H9 (cell line): ENCODE measurements at regions not wholly inside any gene's neighbourhood (a gene's known extent, or its start where the extent isn't known, plus 50 kb on each side); places are given as distances from the start of the nearest gene placed in this dataset.

ENCODE experiments used
- DNase-seq: peaks from one replicate; pipeline ENCODE4 v3.0.0-alpha.2; 2017
- H2AFZ ChIP-seq: one replicate; pipeline ENCODE4 v1.6.1; 2013; ENCODE audit warnings: mild to moderate bottlenecking, low read length, control low read depth, moderate library complexity
- H2AK5ac ChIP-seq: 2 replicates; pipeline ENCODE4 v1.6.1; 2013; ENCODE audit warnings: low read length, control low read depth, mixed read lengths; ENCODE audit not compliant: insufficient read length
- H2BK120ac ChIP-seq: one replicate; pipeline ENCODE4 v1.6.1; 2013; ENCODE audit warnings: low read depth, mild to moderate bottlenecking, low read length, control low read depth, inconsistent platforms; ENCODE audit not compliant: poor library complexity, severe bottlenecking
- H2BK12ac ChIP-seq: 2 replicates; pipeline ENCODE4 v1.6.1; 2013; ENCODE audit warnings: low read length, control low read depth, mixed read lengths, low read depth; ENCODE audit not compliant: insufficient read length
- H2BK15ac ChIP-seq: 2 replicates; pipeline ENCODE4 v1.6.1; 2013; ENCODE audit warnings: low read depth, low read length, control low read depth
- H2BK20ac ChIP-seq: one replicate; pipeline ENCODE4 v1.6.1; 2013; ENCODE audit warnings: low read depth, mild to moderate bottlenecking, low read length, control low read depth, inconsistent platforms; ENCODE audit not compliant: poor library complexity, severe bottlenecking
- H2BK5ac ChIP-seq: 2 replicates; pipeline ENCODE4 v1.6.1; 2013; ENCODE audit warnings: low read length, control low read depth, mixed read lengths; ENCODE audit not compliant: insufficient read length
- H3K14ac ChIP-seq: 2 replicates; pipeline ENCODE4 v1.6.1; 2013; ENCODE audit warnings: low read length, control low read depth; ENCODE audit not compliant: insufficient read depth
- H3K18ac ChIP-seq: 2 replicates; pipeline ENCODE4 v1.6.1; 2013; ENCODE audit warnings: low read depth, mild to moderate bottlenecking, mixed read lengths, low read length, control low read depth; ENCODE audit not compliant: insufficient read length
- H3K23ac ChIP-seq: 2 replicates; pipeline ENCODE4 v1.6.1; 2013; ENCODE audit warnings: low read length, control low read depth, mixed read lengths, low read depth; ENCODE audit not compliant: insufficient read length
- H3K23me2 ChIP-seq: 2 replicates; pipeline ENCODE4 v1.6.1; 2013; ENCODE audit warnings: low read depth, mild to moderate bottlenecking, mixed read lengths, low read length, control low read depth; ENCODE audit not compliant: insufficient read length, poor library complexity, severe bottlenecking
- H3K27ac ChIP-seq: 2 replicates; pipeline ENCODE4 v1.5.1; 2013; ENCODE audit warnings: low read length, control low read depth, mixed read lengths, low read depth; ENCODE audit not compliant: insufficient read length
- H3K27me3 ChIP-seq: 2 replicates; pipeline ENCODE4 v1.6.1; 2013; ENCODE audit warnings: low read length, control low read depth, inconsistent platforms; ENCODE audit not compliant: insufficient read depth
- H3K4ac ChIP-seq: 2 replicates; pipeline ENCODE4 v1.6.1; 2013; ENCODE audit warnings: low read depth, mild to moderate bottlenecking, control low read depth, inconsistent platforms, low read length, moderate library complexity
- H3K4me1 ChIP-seq: 2 replicates; pipeline ENCODE4 v1.6.1; 2013; ENCODE audit warnings: low read length, control low read depth, inconsistent platforms; ENCODE audit not compliant: insufficient read depth
- H3K4me2 ChIP-seq: 2 replicates; pipeline ENCODE4 v1.6.1; 2013; ENCODE audit warnings: low read length, control low read depth, mixed read lengths; ENCODE audit not compliant: insufficient read length, insufficient read depth
- H3K56ac ChIP-seq: 2 replicates; pipeline ENCODE4 v1.6.1; 2013; ENCODE audit warnings: low read depth, mild to moderate bottlenecking, mixed read lengths, low read length, control low read depth; ENCODE audit not compliant: insufficient read length
- H3K79me1 ChIP-seq: 2 replicates; pipeline ENCODE4 v1.6.1; 2013; ENCODE audit warnings: low read depth, mild to moderate bottlenecking, moderate library complexity, low read length, control low read depth, inconsistent platforms; ENCODE audit not compliant: insufficient read depth, poor library complexity, severe bottlenecking
- H3K79me2 ChIP-seq: 2 replicates; pipeline ENCODE4 v1.6.1; 2013; ENCODE audit warnings: low read length, control low read depth, inconsistent platforms; ENCODE audit not compliant: insufficient read depth
- H3K9ac ChIP-seq: 2 replicates; pipeline ENCODE4 v1.6.1; 2013; ENCODE audit warnings: low read length, control low read depth, mixed read lengths; ENCODE audit not compliant: insufficient read length; ENCODE audit errors: extremely low read depth
- H3K9me3 ChIP-seq: one replicate; pipeline ENCODE4 v1.6.1; 2013; ENCODE audit warnings: low read depth, low read length, inconsistent platforms; ENCODE audit not compliant: control insufficient read depth
- H3T11ph ChIP-seq: one replicate; pipeline ENCODE4 v1.6.1; 2013; ENCODE audit warnings: mild to moderate bottlenecking, low read length, control low read depth, inconsistent platforms
- H4K20me1 ChIP-seq: one replicate; pipeline ENCODE4 v1.6.1; 2013; ENCODE audit not compliant: control insufficient read depth, insufficient read length, insufficient read depth
- H4K5ac ChIP-seq: 2 replicates; pipeline ENCODE4 v1.6.1; 2013; ENCODE audit warnings: low read depth, mild to moderate bottlenecking, mixed read lengths, low read length, control low read depth; ENCODE audit not compliant: insufficient read length
- H4K8ac ChIP-seq: replicated peaks from 2 replicates; pipeline ENCODE4 v1.6.1; 2013; ENCODE audit warnings: low read length, control low read depth, mixed read lengths, low read depth; ENCODE audit not compliant: insufficient read length
- H4K91ac ChIP-seq: 2 replicates; pipeline ENCODE4 v1.6.1; 2013; ENCODE audit warnings: low read depth, mild to moderate bottlenecking, moderate library complexity, mixed read lengths, low read length, control low read depth; ENCODE audit not compliant: insufficient read length
- H3K27ac Mint-ChIP-seq, 3 experiments: 2 replicates in 2 of 3; 3 replicates in 1 of 3; pipeline ENCODE4 v1.8.0; 2020 to 2021; ENCODE audit warnings: mixed read lengths in 3 of 3, mild to moderate bottlenecking in 1 of 3, moderate library complexity in 1 of 3
- H3K27me3 Mint-ChIP-seq: 2 replicates; pipeline ENCODE4 v1.8.0; 2021; ENCODE audit warnings: low read depth, mild to moderate bottlenecking, moderate library complexity, mixed read lengths
- H3K36me3 Mint-ChIP-seq, 3 experiments: 2 replicates in 2 of 3; 3 replicates in 1 of 3; pipeline ENCODE4 v1.8.0; 2020 to 2021; ENCODE audit warnings: low read depth in 3 of 3, mixed read lengths in 3 of 3; ENCODE audit not compliant: insufficient read depth in 1 of 3
- H3K4me1 Mint-ChIP-seq, 2 experiments: 2 replicates each; pipeline ENCODE4 v1.8.0; 2020; ENCODE audit warnings: mixed read lengths in 2 of 2
- H3K4me3 Mint-ChIP-seq, 2 experiments: 2 replicates in 1 of 2; 3 replicates in 1 of 2; pipeline ENCODE4 v1.8.0; 2020 to 2021; ENCODE audit warnings: mild to moderate bottlenecking in 2 of 2, mixed read lengths in 2 of 2, moderate library complexity in 1 of 2
- H3K9me3 Mint-ChIP-seq, 2 experiments: 2 replicates in 1 of 2; 3 replicates in 1 of 2; pipeline ENCODE4 v1.8.0; 2020; ENCODE audit warnings: mild to moderate bottlenecking in 2 of 2, mixed read lengths in 2 of 2, moderate library complexity in 1 of 2
- WGBS: extraction: QIAGEN DNeasy Blood & Tissue Kit; methylation state at CpG from one replicate; pipeline ENCODE4 v1.1.7; 2013; ENCODE audit warnings: missing lambda C conversion rate, low lambda C conversion rate, mixed read lengths; ENCODE audit not compliant: insufficient read length; ENCODE audit errors: extremely low coverage; 5-methylcytosine and 5-hydroxymethylcytosine counted together
- TF ChIP-seq, protein P1 (sequence below): fragments of 200-600 bp; sonication (generic); conservative IDR thresholded peaks from 3 replicates; pipeline ENCODE4 v1.8.0; 2021; ENCODE audit warnings: antibody characterized with exemption, mild to moderate bottlenecking

DNA sequence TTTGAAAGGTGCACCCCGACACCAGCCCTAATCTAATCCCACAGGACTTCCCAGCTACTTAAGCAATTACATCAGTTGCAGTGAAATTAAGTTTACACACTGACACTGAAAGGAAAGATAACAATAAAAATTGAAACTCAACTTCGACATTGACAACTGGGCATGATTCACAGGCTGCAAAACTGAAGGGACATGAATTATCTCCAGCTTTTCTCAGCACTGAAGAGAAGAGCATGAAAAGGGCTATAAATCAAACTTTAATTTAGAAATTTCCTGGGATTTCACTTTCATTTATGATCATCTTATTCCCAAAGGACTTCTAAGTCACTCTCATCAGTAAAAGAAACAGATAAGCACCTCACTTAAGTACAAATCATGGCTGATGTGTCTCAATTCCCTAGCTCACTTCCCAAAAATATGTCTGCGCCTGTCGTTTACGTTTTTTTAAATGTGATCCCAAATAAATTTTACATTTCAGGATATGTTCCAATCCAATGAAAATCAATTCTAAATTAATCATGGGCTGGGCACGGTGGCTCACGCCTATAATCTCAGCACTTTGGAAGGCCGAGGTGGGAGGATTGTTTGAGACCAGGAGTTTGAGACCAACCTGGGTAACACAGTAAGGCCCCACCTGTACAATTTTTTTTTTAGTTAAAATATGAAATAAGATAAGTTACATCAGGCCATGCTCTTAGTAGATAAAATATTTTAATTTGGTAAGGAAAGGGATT is 134.4 kb upstream of the TBL1X start:
- Mint-ChIP-seq H3K27me3 (no peaks in the 10 kb centered on the region), H3K4me1 (peaks cover 0 to 4% of the 10 kb centered on the region in 2 experiments; a peak in 1 of 4 replicates), H3K36me3 (0 out of 7 replicates have a peak, but pooled peaks cover 0 to 3% (median 0%) of the 10 kb centered on the region in 3 experiments), H3K9me3 (peaks cover 2 to 55% of the 10 kb centered on the region in 2 experiments; a peak in 4 of 5 replicates), H3K27ac (no peak overlapping the region), H3K4me3 (no peak overlapping the region)
- H3K56ac ChIP-seq = no peak overlapping the region
- no peak overlapping the region for H2BK15ac ChIP-seq
- H3T11ph ChIP-seq = no peak overlapping the region
- H3K27me3 ChIP-seq = no peaks in the 10 kb centered on the region
- no peak overlapping the region for H4K91ac ChIP-seq
- H3K23me2 ChIP-seq = no peaks in the 10 kb centered on the region
- no peaks in the 10 kb centered on the region for H3K9me3 ChIP-seq
- no peak overlapping the region for H2BK5ac ChIP-seq
- H3K14ac ChIP-seq = no peak overlapping the region
- WGBS = no CpG with 5 or more reads among the region's 8 CpGs
- no peak overlapping the region for H3K27ac ChIP-seq
- no peak overlapping the region for H2BK20ac ChIP-seq
- no peaks in the 10 kb centered on the region for H3K79me1 ChIP-seq
- H3K23ac ChIP-seq = no peak overlapping the region
- no peak overlapping the region for H3K18ac ChIP-seq
- H3K4ac ChIP-seq = no peak overlapping the region
- TF ChIP-seq, protein P1, sequence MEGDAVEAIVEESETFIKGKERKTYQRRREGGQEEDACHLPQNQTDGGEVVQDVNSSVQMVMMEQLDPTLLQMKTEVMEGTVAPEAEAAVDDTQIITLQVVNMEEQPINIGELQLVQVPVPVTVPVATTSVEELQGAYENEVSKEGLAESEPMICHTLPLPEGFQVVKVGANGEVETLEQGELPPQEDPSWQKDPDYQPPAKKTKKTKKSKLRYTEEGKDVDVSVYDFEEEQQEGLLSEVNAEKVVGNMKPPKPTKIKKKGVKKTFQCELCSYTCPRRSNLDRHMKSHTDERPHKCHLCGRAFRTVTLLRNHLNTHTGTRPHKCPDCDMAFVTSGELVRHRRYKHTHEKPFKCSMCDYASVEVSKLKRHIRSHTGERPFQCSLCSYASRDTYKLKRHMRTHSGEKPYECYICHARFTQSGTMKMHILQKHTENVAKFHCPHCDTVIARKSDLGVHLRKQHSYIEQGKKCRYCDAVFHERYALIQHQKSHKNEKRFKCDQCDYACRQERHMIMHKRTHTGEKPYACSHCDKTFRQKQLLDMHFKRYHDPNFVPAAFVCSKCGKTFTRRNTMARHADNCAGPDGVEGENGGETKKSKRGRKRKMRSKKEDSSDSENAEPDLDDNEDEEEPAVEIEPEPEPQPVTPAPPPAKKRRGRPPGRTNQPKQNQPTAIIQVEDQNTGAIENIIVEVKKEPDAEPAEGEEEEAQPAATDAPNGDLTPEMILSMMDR = no peak
- no peak overlapping the region for H2AK5ac ChIP-seq
- no peak overlapping the region for H3K4me2 ChIP-seq
- no peak for DNase-seq
- H2BK12ac ChIP-seq = no peak overlapping the region
- H2BK120ac ChIP-seq = no peak overlapping the region
- no peak overlapping the region for H4K8ac ChIP-seq
- no peak overlapping the region for H3K9ac ChIP-seq
- H3K4me1 ChIP-seq = no peaks in the 10 kb centered on the region
- H2AFZ ChIP-seq = no peak overlapping the region
- H4K20me1 ChIP-seq = no peaks in the 10 kb centered on the region
- H3K79me2 ChIP-seq = no peaks in the 10 kb centered on the region
- H4K5ac ChIP-seq = no peak overlapping the region
